Right lobe of liver (tissue), 4 donors: ENCODE measurements at regions not wholly inside any gene's neighbourhood (a gene's known extent, or its start where the extent isn't known, plus 50 kb on each side); places are given as distances from the start of the nearest gene placed in this dataset.

Experiments
- POLR2A ChIP-seq: fragments of 450-650 bp; IDR thresholded peaks from one replicate; pipeline ENCODE4 v1.6.1; 2017; ENCODE audit warnings: antibody characterized with exemption, mild to moderate bottlenecking
- TF ChIP-seq, protein P1 (sequence below), 4 donors: fragments of 200-600 bp in 3 of 4; fragments of 450-650 bp in 1 of 4; IDR thresholded peaks; one replicate each; pipeline versions ENCODE4 v1.5.1 to v1.8.0; 2016 to 2022; ENCODE audit warnings: antibody characterized with exemption in 4 of 4, mild to moderate bottlenecking in 2 of 4
- donor health status: DM: no; HTN: no; CAD: no.
- donor health status: DM: no; HTN: no; CAD: no.
- donor health status: DM: no; HTN: yes; CAD: no.

DNA sequence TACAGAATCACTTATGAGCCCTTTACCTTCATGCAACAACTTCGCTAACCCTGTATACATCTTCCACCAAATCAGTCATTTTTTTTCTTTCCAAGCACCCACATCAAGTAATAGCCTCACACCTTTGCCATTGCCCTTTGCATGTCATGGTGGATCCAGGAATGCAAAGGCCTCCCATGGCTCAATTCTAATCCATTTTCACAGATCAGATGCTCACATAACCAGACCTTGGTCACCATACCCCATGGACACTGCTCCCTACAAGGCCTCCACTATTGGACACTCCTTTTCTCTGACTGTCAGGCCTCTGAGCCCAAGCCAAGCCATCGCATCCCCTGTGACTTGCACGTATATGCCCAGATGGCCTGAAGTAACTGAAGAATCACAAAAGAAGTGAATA is 179.5 kb downstream of the RASEF start:
- TF ChIP-seq, protein P1, sequence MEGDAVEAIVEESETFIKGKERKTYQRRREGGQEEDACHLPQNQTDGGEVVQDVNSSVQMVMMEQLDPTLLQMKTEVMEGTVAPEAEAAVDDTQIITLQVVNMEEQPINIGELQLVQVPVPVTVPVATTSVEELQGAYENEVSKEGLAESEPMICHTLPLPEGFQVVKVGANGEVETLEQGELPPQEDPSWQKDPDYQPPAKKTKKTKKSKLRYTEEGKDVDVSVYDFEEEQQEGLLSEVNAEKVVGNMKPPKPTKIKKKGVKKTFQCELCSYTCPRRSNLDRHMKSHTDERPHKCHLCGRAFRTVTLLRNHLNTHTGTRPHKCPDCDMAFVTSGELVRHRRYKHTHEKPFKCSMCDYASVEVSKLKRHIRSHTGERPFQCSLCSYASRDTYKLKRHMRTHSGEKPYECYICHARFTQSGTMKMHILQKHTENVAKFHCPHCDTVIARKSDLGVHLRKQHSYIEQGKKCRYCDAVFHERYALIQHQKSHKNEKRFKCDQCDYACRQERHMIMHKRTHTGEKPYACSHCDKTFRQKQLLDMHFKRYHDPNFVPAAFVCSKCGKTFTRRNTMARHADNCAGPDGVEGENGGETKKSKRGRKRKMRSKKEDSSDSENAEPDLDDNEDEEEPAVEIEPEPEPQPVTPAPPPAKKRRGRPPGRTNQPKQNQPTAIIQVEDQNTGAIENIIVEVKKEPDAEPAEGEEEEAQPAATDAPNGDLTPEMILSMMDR (IDR thresholded peaks at IDR 0.05), result no peak
- TF ChIP-seq POLR2A, result no peak
